ENCODE measurements at regions not wholly inside any gene's neighbourhood (a gene's known extent, or its start where the extent isn't known, plus 50 kb on each side); places are given as distances from the start of the nearest gene placed in this dataset.
"Not testable (repeated sequence)": the region's sequence is repeated elsewhere in the genome, so short reads cannot be mapped to it uniquely, and the experiment has no call there.

DNA sequence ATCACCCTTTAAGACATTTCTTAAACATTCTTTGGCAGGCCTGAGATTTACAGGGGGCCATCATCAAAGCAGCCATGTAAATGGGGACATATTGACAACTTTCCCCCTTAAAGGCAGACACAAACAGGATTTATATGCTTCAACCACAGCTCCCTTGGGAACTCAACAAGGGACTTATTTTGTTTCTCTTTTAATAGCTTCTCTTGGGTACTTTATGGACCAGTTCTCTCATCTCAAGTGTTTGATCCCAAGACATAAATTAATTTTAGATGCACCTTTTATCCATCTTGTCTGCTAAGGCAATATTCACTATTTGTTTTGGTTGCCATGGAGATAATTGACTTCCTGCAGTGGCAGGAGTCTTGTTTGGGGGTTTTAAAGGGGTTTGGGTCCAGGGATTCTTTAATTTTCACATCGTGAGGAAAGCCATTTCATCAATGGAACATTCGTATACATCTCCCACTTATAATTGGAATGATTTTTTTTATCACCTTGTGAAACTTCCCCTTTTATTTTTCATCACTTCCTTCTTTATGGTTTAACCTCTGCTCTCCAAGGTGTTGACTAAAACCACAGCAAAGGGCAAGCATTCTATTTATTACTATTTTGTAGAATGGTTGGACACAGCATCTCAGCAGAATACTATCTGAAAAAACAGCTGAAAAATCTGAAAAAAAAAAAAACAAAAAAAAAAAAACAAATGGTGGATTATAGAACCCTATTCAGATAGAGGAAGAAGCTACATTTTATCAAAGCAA is 726.0 kb downstream of the DIAPH3 start:
- Histone ChIP-seq H3K4me3 (no peak overlapping the region), H3K36me3 (no peaks in the 10 kb centered on the region), H3K27ac (no peak overlapping the region), H3K27me3 (no peaks in the 10 kb centered on the region), H3K4me1 (no peaks in the 10 kb centered on the region), H3K9me3 (peaks cover 0 to 20% (median 12%) of the 10 kb centered on the region in 12 donors)
- TF ChIP-seq, protein P1, sequence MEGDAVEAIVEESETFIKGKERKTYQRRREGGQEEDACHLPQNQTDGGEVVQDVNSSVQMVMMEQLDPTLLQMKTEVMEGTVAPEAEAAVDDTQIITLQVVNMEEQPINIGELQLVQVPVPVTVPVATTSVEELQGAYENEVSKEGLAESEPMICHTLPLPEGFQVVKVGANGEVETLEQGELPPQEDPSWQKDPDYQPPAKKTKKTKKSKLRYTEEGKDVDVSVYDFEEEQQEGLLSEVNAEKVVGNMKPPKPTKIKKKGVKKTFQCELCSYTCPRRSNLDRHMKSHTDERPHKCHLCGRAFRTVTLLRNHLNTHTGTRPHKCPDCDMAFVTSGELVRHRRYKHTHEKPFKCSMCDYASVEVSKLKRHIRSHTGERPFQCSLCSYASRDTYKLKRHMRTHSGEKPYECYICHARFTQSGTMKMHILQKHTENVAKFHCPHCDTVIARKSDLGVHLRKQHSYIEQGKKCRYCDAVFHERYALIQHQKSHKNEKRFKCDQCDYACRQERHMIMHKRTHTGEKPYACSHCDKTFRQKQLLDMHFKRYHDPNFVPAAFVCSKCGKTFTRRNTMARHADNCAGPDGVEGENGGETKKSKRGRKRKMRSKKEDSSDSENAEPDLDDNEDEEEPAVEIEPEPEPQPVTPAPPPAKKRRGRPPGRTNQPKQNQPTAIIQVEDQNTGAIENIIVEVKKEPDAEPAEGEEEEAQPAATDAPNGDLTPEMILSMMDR (IDR thresholded peaks at IDR 0.05), result no peak
- no peak for TF ChIP-seq POLR2A (IDR thresholded peaks at IDR 0.05)
- 50 to 71% (median 61%) methylated on average over 2 of the region's 2 CpGs for WGBS, 4 donors
- intact Hi-C loops (cut with DNase I), result no loop called here
- DNase-seq, result no peak
- no peak for ATAC-seq

DNA sequence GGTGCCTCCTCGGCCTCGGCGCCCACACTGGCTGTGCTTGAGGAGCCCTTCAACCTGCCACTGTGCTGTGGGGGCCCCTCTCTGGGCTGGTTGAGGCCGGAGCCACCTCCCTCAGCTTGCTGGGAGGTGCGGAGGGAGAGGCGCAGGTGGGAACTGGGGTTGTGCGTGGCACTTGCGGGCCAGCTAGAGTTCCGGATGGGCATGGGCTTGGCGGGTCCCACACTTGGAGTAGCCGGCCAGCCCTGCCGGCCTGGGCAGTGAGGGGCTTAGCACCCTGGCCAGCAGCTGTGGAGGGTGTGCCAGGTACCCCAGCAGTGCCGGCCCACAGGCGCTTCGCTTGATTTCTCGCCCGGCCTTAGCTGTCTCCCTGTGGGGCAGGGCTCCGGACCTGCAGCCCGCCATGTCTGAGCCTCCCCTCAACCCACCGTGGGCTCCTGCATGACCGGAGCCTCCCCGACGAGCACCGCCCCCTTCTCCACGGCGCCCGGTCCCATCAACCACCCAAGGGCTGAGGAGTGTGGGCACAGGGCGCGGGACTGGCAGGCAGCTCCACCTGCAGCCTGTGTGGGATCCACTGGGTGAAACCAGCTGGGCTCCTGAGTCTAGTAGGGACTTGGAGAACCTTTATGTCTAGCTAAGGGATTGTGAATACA is 723.8 kb downstream of the DIAPH3 start:
- Histone ChIP-seq H3K36me3 (no peaks in the 10 kb centered on the region), H3K4me3 (no peak overlapping the region), H3K27ac (no peak overlapping the region), H3K9me3 (peaks cover 0 to under 1% (median 0%) of the 10 kb centered on the region in 12 donors), H3K27me3 (no peaks in the 10 kb centered on the region), H3K4me1 (no peaks in the 10 kb centered on the region)
- DNase-seq (no peak), ATAC-seq (no peak)
- TF ChIP-seq, protein P1 (IDR thresholded peaks at IDR 0.05), result no peak
- no peak for TF ChIP-seq POLR2A (IDR thresholded peaks at IDR 0.05)
- intact Hi-C loops (cut with DNase I), result loop anchor here in 1 of 10 donors (5.0 kb wide), 1 partner anchor 43 kb away; no protein-coding TSS in a partner anchor
- WGBS, 4 donors, result 81 to 97% (median 94%) methylated on average over 13 to 29 of the region's 29 CpGs

DNA sequence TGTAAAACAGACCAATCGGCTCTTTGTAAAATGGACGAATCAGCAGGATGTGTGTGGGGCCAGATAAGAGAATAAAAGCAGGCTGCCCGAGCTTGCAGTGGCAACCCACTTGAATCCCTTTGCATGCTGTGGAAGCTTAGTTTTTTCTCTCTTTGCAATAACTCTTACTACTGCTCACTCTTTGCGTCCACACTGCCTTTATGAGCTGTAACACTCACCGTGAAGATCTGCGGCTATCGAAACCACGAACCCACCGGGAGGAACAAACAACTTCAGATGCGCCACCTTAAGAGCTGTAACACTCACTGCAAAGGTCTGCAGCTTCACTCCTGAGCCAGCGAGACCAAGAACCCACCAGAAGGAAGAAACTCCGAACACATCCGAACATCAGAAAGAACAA is 722.7 kb downstream of the DIAPH3 start:
- H3K4me1 ChIP-seq, H3K27me3 ChIP-seq, H3K36me3 ChIP-seq, ATAC-seq, H3K27ac ChIP-seq, DNase-seq, H3K9me3 ChIP-seq, H3K4me3 ChIP-seq: not testable (repeated sequence)
- WGBS, 4 donors, result 71 to 83% (median 81%) methylated on average over 13 of the region's 13 CpGs
- intact Hi-C loops (cut with DNase I), result loop anchor here in 1 of 10 donors (5.0 kb wide), 1 partner anchor 44 kb away; no protein-coding TSS in a partner anchor

DNA sequence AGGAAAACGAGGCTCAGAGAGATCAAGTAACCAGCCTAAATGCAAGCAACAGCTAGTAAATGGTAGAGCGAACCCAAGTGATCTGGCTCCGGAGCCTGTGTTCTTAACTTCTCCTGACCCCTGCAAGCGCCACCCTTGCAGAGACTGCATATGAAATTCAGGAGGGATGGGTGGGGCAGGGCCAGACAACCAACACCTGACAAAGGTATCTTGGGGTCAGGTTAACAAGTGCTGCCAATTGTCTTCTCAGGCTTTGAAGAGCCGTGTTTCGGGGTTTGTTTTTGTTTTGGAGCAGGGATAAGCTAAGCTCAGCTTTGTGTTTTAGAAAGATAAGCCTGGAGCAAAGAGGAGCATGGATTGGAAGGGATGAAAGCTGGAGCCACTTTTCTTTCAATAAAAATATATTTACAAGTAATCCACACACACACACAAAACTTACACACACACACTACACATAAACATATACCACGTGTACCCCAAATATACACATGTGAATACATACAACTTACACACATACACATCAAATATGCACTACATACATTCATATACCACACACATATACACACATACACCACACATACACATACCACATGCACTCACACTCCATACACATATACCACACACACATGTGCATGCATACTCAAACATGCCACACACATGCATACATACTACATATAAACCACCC is 722.0 kb downstream of the DIAPH3 start:
- no peak for TF ChIP-seq POLR2A (IDR thresholded peaks at IDR 0.05)
- TF ChIP-seq, protein P1 (IDR thresholded peaks at IDR 0.05), result no peak
- Histone ChIP-seq H3K27ac (no peak overlapping the region), H3K9me3 (no peaks in the 10 kb centered on the region), H3K27me3 (no peaks in the 10 kb centered on the region), H3K36me3 (no peaks in the 10 kb centered on the region), H3K4me1 (no peaks in the 10 kb centered on the region), H3K4me3 (no peak overlapping the region)
- 86 to 93% (median 90%) methylated on average over 7 of the region's 7 CpGs for whole genome bisulfite sequencing, 4 donors
- DNase-seq (no peak), ATAC-seq (no peak)
- intact Hi-C loops (cut with DNase I), result loop anchor here in 1 of 10 donors (5.0 kb wide), 1 partner anchor 44 kb away; no protein-coding TSS in a partner anchor

Data from heart left ventricle (tissue), 16 donors.